ENCODE measurements at regions not wholly inside any gene's neighbourhood (a gene's known extent, or its start where the extent isn't known, plus 50 kb on each side); places are given as distances from the start of the nearest gene placed in this dataset.
A peak's percentile ranks its signal among the peaks of the same experiment; 100 is the strongest.

- H3K9me3 Mint-ChIP-seq: no peaks in the 10 kb centered on the region
- H3K36me3 Mint-ChIP-seq: no peaks in the 10 kb centered on the region
- DNase-seq: no peak
- H3K4me3 Mint-ChIP-seq: no peak overlapping the region
- no peak for ATAC-seq (replicated peaks)
- peaks cover 9 to 12% of the 10 kb centered on the region in 2 donors for H3K27me3 Mint-ChIP-seq
- no peak overlapping the region for H3K27ac Mint-ChIP-seq
- H3K4me1 Mint-ChIP-seq: peaks cover 0 to 5% of the 10 kb centered on the region in 2 donors
These were observed 350.2 kb downstream of the PLPP3 start for GRCh38 chr1:56229186-56229585.

- DNase-seq: no peak
- Mint-ChIP-seq H3K36me3 (no peaks in the 10 kb centered on the region), H3K27ac (no peak overlapping the region), H3K4me3 (no peak overlapping the region), H3K9me3 (no peaks in the 10 kb centered on the region), H3K4me1 (peaks cover 3 to 8% of the 10 kb centered on the region in 2 donors), H3K27me3 (peaks cover 9 to 12% of the 10 kb centered on the region in 2 donors)
- no peak for ATAC-seq (replicated peaks)
These were observed 351.5 kb downstream of the PLPP3 start for GRCh38 chr1:56227886-56228285.

GRCh38 chr1:56227401-56227800 is 352.0 kb downstream of the PLPP3 start:
- H3K36me3 Mint-ChIP-seq: no peaks in the 10 kb centered on the region
- H3K4me3 Mint-ChIP-seq: no peak overlapping the region
- peaks cover 9 to 12% of the 10 kb centered on the region in 2 donors for H3K27me3 Mint-ChIP-seq
- DNase-seq: no peak
- no peaks in the 10 kb centered on the region for H3K9me3 Mint-ChIP-seq
- peaks cover 4 to 11% of the 10 kb centered on the region in 2 donors for H3K4me1 Mint-ChIP-seq
- ATAC-seq (replicated peaks): no peak
- no peak overlapping the region for H3K27ac Mint-ChIP-seq

GRCh38 chr1:56225964-56226815 is 353.2 kb downstream of the PLPP3 start:
- ATAC-seq (replicated peaks) (no peak), DNase-seq (no peak)
- Mint-ChIP-seq H3K4me1 (peaks cover 4 to 11% of the 10 kb centered on the region in 2 donors), H3K9me3 (no peaks in the 10 kb centered on the region), H3K36me3 (no peaks in the 10 kb centered on the region), H3K4me3 (no peak overlapping the region), H3K27ac (no peak overlapping the region), H3K27me3 (peaks cover 4 to 5% of the 10 kb centered on the region in 2 donors)

GRCh38 chr1:56223968-56224367 is 355.4 kb downstream of the PLPP3 start:
- peaks cover 4 to 11% of the 10 kb centered on the region in 2 donors for H3K27me3 Mint-ChIP-seq
- H3K9me3 Mint-ChIP-seq: peaks cover 0 to 1% of the 10 kb centered on the region in 2 donors
- H3K4me1 Mint-ChIP-seq: peaks cover 4 to 11% of the 10 kb centered on the region in 2 donors
- H3K4me3 Mint-ChIP-seq: no peak overlapping the region
- ATAC-seq (replicated peaks): no peak
- no peaks in the 10 kb centered on the region for H3K36me3 Mint-ChIP-seq
- DNase-seq: no peak
- no peak overlapping the region for H3K27ac Mint-ChIP-seq

GRCh38 chr1:56222914-56223540 is 356.3 kb downstream of the PLPP3 start:
- ATAC-seq (replicated peaks) (peak; percentile 90 to 94), DNase-seq (no peak)
- no peaks in the 10 kb centered on the region for H3K36me3 Mint-ChIP-seq
- H3K27me3 Mint-ChIP-seq: peaks cover 3 to 9% of the 10 kb centered on the region in 2 donors
- no peak overlapping the region for H3K27ac Mint-ChIP-seq
- peaks cover 4 to 11% of the 10 kb centered on the region in 2 donors for H3K4me1 Mint-ChIP-seq
- H3K9me3 Mint-ChIP-seq: peaks cover 0 to 1% of the 10 kb centered on the region in 2 donors
- H3K4me3 Mint-ChIP-seq: no peak overlapping the region

GRCh38 chr1:56220021-56220420 is 359.3 kb downstream of the PLPP3 start:
- H3K27ac Mint-ChIP-seq: no peak overlapping the region
- peaks cover 0 to 1% of the 10 kb centered on the region in 2 donors for H3K9me3 Mint-ChIP-seq
- H3K4me1 Mint-ChIP-seq: peaks cover 4 to 7% of the 10 kb centered on the region in 2 donors

GRCh38 chr1:56218023-56218422 is 361.3 kb downstream of the PLPP3 start:
- H3K27ac Mint-ChIP-seq: no peak overlapping the region
- H3K9me3 Mint-ChIP-seq: peaks cover 0 to 1% of the 10 kb centered on the region in 2 donors
- no peaks in the 10 kb centered on the region for H3K36me3 Mint-ChIP-seq
- H3K27me3 Mint-ChIP-seq: peaks cover 0 to 6% of the 10 kb centered on the region in 2 donors
- no peak for DNase-seq
- H3K4me3 Mint-ChIP-seq: no peak overlapping the region
- H3K4me1 Mint-ChIP-seq: peaks cover 2 to 4% of the 10 kb centered on the region in 2 donors
- no peak for ATAC-seq (replicated peaks)

More at GRCh38 chr1:56220021-56220420, 359.3 kb downstream of the PLPP3 start:
- no peaks in the 10 kb centered on the region for H3K36me3 Mint-ChIP-seq
- no peak overlapping the region for H3K4me3 Mint-ChIP-seq
- peaks cover 0 to 6% of the 10 kb centered on the region in 2 donors for H3K27me3 Mint-ChIP-seq
- no peak for ATAC-seq (replicated peaks)
- DNase-seq: no peak

- Mint-ChIP-seq H3K27me3 (peaks cover 0 to 6% of the 10 kb centered on the region in 2 donors), H3K27ac (no peak overlapping the region), H3K36me3 (no peaks in the 10 kb centered on the region), H3K4me3 (no peak overlapping the region), H3K4me1 (no peaks in the 10 kb centered on the region), H3K9me3 (peaks cover 0 to 1% of the 10 kb centered on the region in 2 donors)
- DNase-seq (no peak), ATAC-seq (replicated peaks) (no peak)
These were observed 363.1 kb downstream of the PLPP3 start for GRCh38 chr1:56216218-56216617.

- Mint-ChIP-seq H3K27me3 (peaks cover 0 to 6% of the 10 kb centered on the region in 2 donors), H3K9me3 (peaks cover 0 to 1% of the 10 kb centered on the region in 2 donors), H3K27ac (no peak overlapping the region), H3K36me3 (no peaks in the 10 kb centered on the region), H3K4me1 (no peaks in the 10 kb centered on the region), H3K4me3 (no peak overlapping the region)
- DNase-seq (no peak), ATAC-seq (replicated peaks) (no peak)
These were observed 363.6 kb downstream of the PLPP3 start for GRCh38 chr1:56215771-56216170.

- Mint-ChIP-seq H3K27ac (no peak overlapping the region), H3K4me3 (no peak overlapping the region), H3K27me3 (peaks cover 0 to 3% of the 10 kb centered on the region in 2 donors), H3K36me3 (no peaks in the 10 kb centered on the region), H3K9me3 (peaks cover 0 to under 1% of the 10 kb centered on the region in 2 donors), H3K4me1 (no peaks in the 10 kb centered on the region)
- DNase-seq: no peak
- no peak for ATAC-seq (replicated peaks)
These were observed 364.3 kb downstream of the PLPP3 start for GRCh38 chr1:56215086-56215485.

- H3K27me3 Mint-ChIP-seq: no peaks in the 10 kb centered on the region
- no peaks in the 10 kb centered on the region for H3K4me1 Mint-ChIP-seq
- H3K27ac Mint-ChIP-seq: no peak overlapping the region
- DNase-seq: no peak
- no peak overlapping the region for H3K4me3 Mint-ChIP-seq
- no peak for ATAC-seq (replicated peaks)
- no peaks in the 10 kb centered on the region for H3K9me3 Mint-ChIP-seq
- no peaks in the 10 kb centered on the region for H3K36me3 Mint-ChIP-seq
These were observed 366.3 kb downstream of the PLPP3 start for GRCh38 chr1:56213068-56213467.

GRCh38 chr1:56212143-56212542 is 367.2 kb downstream of the PLPP3 start:
- no peak for ATAC-seq (replicated peaks)
- Mint-ChIP-seq H3K4me3 (no peak overlapping the region), H3K4me1 (no peaks in the 10 kb centered on the region), H3K9me3 (no peaks in the 10 kb centered on the region), H3K36me3 (no peaks in the 10 kb centered on the region), H3K27me3 (no peaks in the 10 kb centered on the region), H3K27ac (no peak overlapping the region)
- DNase-seq: no peak

GRCh38 chr1:56206391-56206790 is 373.0 kb downstream of the PLPP3 start:
- peaks cover 0 to 2% of the 10 kb centered on the region in 2 donors for H3K4me1 Mint-ChIP-seq
- H3K4me3 Mint-ChIP-seq: no peak overlapping the region
- ATAC-seq (replicated peaks) (no peak), DNase-seq (no peak)
- peaks cover 13 to 16% of the 10 kb centered on the region in 2 donors for H3K27me3 Mint-ChIP-seq
- no peak overlapping the region for H3K27ac Mint-ChIP-seq
- peaks cover 2 to 3% of the 10 kb centered on the region in 2 donors for H3K36me3 Mint-ChIP-seq
- H3K9me3 Mint-ChIP-seq: peaks cover 2 to 8% of the 10 kb centered on the region in 2 donors

GRCh38 chr1:56204206-56204605 is 375.2 kb downstream of the PLPP3 start:
- ATAC-seq (replicated peaks): no peak
- no peak for DNase-seq
- no peak overlapping the region for H3K27ac Mint-ChIP-seq
- peaks cover 2 to 8% of the 10 kb centered on the region in 2 donors for H3K9me3 Mint-ChIP-seq
- peaks cover 0 to 2% of the 10 kb centered on the region in 2 donors for H3K4me1 Mint-ChIP-seq
- peaks cover 2 to 3% of the 10 kb centered on the region in 2 donors for H3K36me3 Mint-ChIP-seq
- H3K27me3 Mint-ChIP-seq: peaks cover 13 to 16% of the 10 kb centered on the region in 2 donors
- no peak overlapping the region for H3K4me3 Mint-ChIP-seq
